Mesendoderm (in vitro differentiated cells): ENCODE measurements at regions not wholly inside any gene's neighbourhood (a gene's known extent, or its start where the extent isn't known, plus 50 kb on each side); places are given as distances from the start of the nearest gene placed in this dataset.

Experiments used
- DNase-seq: peaks from one replicate; pipeline ENCODE4 v3.0.0; 2013
- H2AK5ac ChIP-seq: 2 replicates; pipeline ENCODE4 v1.6.1; 2013; ENCODE audit warnings: low read length, inconsistent platforms
- H2BK120ac ChIP-seq: 2 replicates; pipeline ENCODE4 v1.6.1; 2013; ENCODE audit warnings: low read depth, mild to moderate bottlenecking, low read length, moderate library complexity, mixed read lengths
- H2BK15ac ChIP-seq: replicated peaks from 2 replicates; pipeline ENCODE4 v1.6.1; 2013; ENCODE audit warnings: low read depth, mild to moderate bottlenecking, moderate library complexity
- H2BK5ac ChIP-seq: 2 replicates; pipeline ENCODE4 v1.6.1; 2013; ENCODE audit warnings: low read length, inconsistent platforms
- H3K18ac ChIP-seq: 2 replicates; pipeline ENCODE4 v1.6.1; 2013; ENCODE audit warnings: mild to moderate bottlenecking, low read length, mixed read lengths
- H3K23ac ChIP-seq: one replicate; pipeline ENCODE4 v1.6.1; 2013; ENCODE audit warnings: low read length
- H3K27ac ChIP-seq: 2 replicates; pipeline ENCODE4 v1.5.1; 2013; ENCODE audit warnings: low read depth, mild to moderate bottlenecking, inconsistent platforms, low read length, moderate library complexity
- H3K27me3 ChIP-seq: 2 replicates; pipeline ENCODE4 v1.6.1; 2013; ENCODE audit warnings: low read length, control low read depth, mild to moderate bottlenecking, inconsistent platforms; ENCODE audit not compliant: insufficient read depth, poor library complexity
- H3K36me3 ChIP-seq: 2 replicates; pipeline ENCODE4 v1.6.1; 2013; ENCODE audit warnings: low read length, inconsistent platforms; ENCODE audit not compliant: control insufficient read depth, insufficient read depth
- H3K4ac ChIP-seq: one replicate; pipeline ENCODE4 v1.6.1; 2013; ENCODE audit warnings: low read depth, mild to moderate bottlenecking, low read length, moderate library complexity
- H3K4me1 ChIP-seq: 2 replicates; pipeline ENCODE4 v1.6.1; 2013; ENCODE audit warnings: low read depth, low read length, inconsistent platforms; ENCODE audit not compliant: control insufficient read depth
- H3K4me2 ChIP-seq: 2 replicates; pipeline ENCODE4 v1.6.1; 2013; ENCODE audit warnings: low read length
- H3K4me3 ChIP-seq: 2 replicates; pipeline ENCODE4 v1.5.1; 2013; ENCODE audit warnings: mild to moderate bottlenecking, low read length
- H3K56ac ChIP-seq: one replicate; pipeline ENCODE4 v1.6.1; 2013; ENCODE audit warnings: low read length
- H3K79me1 ChIP-seq: 2 replicates; pipeline ENCODE4 v1.6.1; 2013; ENCODE audit warnings: low read length, inconsistent platforms
- H3K79me2 ChIP-seq: 2 replicates; pipeline ENCODE4 v1.6.1; 2013; ENCODE audit warnings: mild to moderate bottlenecking, low read length; ENCODE audit not compliant: control insufficient read depth, insufficient read depth
- H3K9ac ChIP-seq: 2 replicates; pipeline ENCODE4 v1.6.1; 2013; ENCODE audit warnings: low read length, inconsistent platforms
- H4K5ac ChIP-seq: one replicate; pipeline ENCODE4 v1.6.1; 2013; ENCODE audit warnings: low read length
- H4K8ac ChIP-seq: one replicate; pipeline ENCODE4 v1.6.1; 2013; ENCODE audit warnings: low read depth, mild to moderate bottlenecking, control low read depth, low read length, moderate library complexity
- WGBS: extraction: QIAGEN DNeasy Blood & Tissue Kit; methylation state at CpG from one replicate; pipeline ENCODE4 v1.1.7; 2013; ENCODE audit warnings: low lambda C conversion rate, missing lambda C conversion rate; ENCODE audit not compliant: insufficient coverage; ENCODE audit errors: extremely low coverage; 5-methylcytosine and 5-hydroxymethylcytosine counted together

- Histone ChIP-seq H2BK5ac (no peak overlapping the region), H3K27me3 (no peaks in the 10 kb centered on the region), H2BK120ac (no peak overlapping the region), H4K5ac (no peak overlapping the region), H3K79me1 (no peaks in the 10 kb centered on the region), H3K4me2 (no peak overlapping the region), H3K9ac (no peak overlapping the region), H4K8ac (no peak overlapping the region), H3K27ac (no peak overlapping the region), H3K36me3 (no peaks in the 10 kb centered on the region), H2BK15ac (no peak overlapping the region), H3K79me2 (no peaks in the 10 kb centered on the region), H3K4ac (no peak overlapping the region), H3K56ac (no peak overlapping the region), H3K23ac (no peak overlapping the region), H3K18ac (no peak overlapping the region), H3K4me3 (no peak overlapping the region), H2AK5ac (no peak overlapping the region), H3K4me1 (no peaks in the 10 kb centered on the region)
- peak; percentile 27 for DNase-seq
- no CpG with 5 or more reads among the region's 7 CpGs for WGBS
These were observed 365.5 kb downstream of the GBE1 start for GRCh38 chr3:81395739-81396513.

GRCh38 chr3:81394651-81395524, 366.6 kb downstream of the GBE1 start:
- no peak overlapping the region for H4K5ac ChIP-seq
- H3K23ac ChIP-seq: no peak overlapping the region
- H4K8ac ChIP-seq: no peak overlapping the region
- H2AK5ac ChIP-seq: no peak overlapping the region
- no peak overlapping the region for H3K9ac ChIP-seq
- H3K56ac ChIP-seq: no peak overlapping the region
- H3K4me1 ChIP-seq: no peaks in the 10 kb centered on the region
- no peak overlapping the region for H2BK5ac ChIP-seq
- DNase-seq: no peak
- no peak overlapping the region for H3K4ac ChIP-seq
- H3K79me1 ChIP-seq: no peaks in the 10 kb centered on the region
- H2BK15ac ChIP-seq: no peak overlapping the region
- no peak overlapping the region for H2BK120ac ChIP-seq
- H3K4me2 ChIP-seq: no peak overlapping the region
- no peaks in the 10 kb centered on the region for H3K36me3 ChIP-seq
- WGBS: no CpG with 5 or more reads among the region's 4 CpGs
- no peak overlapping the region for H3K27ac ChIP-seq
- no peaks in the 10 kb centered on the region for H3K27me3 ChIP-seq
- H3K18ac ChIP-seq: no peak overlapping the region
- no peak overlapping the region for H3K4me3 ChIP-seq
- H3K79me2 ChIP-seq: no peaks in the 10 kb centered on the region

- Histone ChIP-seq H3K56ac (no peak overlapping the region), H3K27me3 (no peaks in the 10 kb centered on the region), H3K4ac (no peak overlapping the region), H2BK5ac (no peak overlapping the region), H3K27ac (no peak overlapping the region), H3K79me1 (no peaks in the 10 kb centered on the region), H2BK120ac (no peak overlapping the region), H3K18ac (no peak overlapping the region), H2BK15ac (no peak overlapping the region), H4K8ac (no peak overlapping the region), H3K79me2 (no peaks in the 10 kb centered on the region), H3K23ac (no peak overlapping the region), H3K4me2 (no peak overlapping the region), H3K9ac (no peak overlapping the region), H3K4me1 (no peaks in the 10 kb centered on the region), H3K4me3 (no peak overlapping the region), H2AK5ac (no peak overlapping the region), H4K5ac (no peak overlapping the region), H3K36me3 (no peaks in the 10 kb centered on the region)
- no peak for DNase-seq
- no CpG with 5 or more reads among the region's 1 CpG for WGBS
These were observed 368.2 kb downstream of the GBE1 start for GRCh38 chr3:81393251-81393650.

- no peak for DNase-seq
- no peak overlapping the region for H3K27ac ChIP-seq
These were observed 370.6 kb downstream of the GBE1 start for GRCh38 chr3:81390796-81391195.

GRCh38 chr3:81388191-81388590, 373.3 kb downstream of the GBE1 start:
- H3K4me1 ChIP-seq: no peaks in the 10 kb centered on the region
- H2BK120ac ChIP-seq: no peak overlapping the region
- DNase-seq: no peak
- H3K79me1 ChIP-seq: no peaks in the 10 kb centered on the region
- no peak overlapping the region for H3K9ac ChIP-seq
- no peaks in the 10 kb centered on the region for H3K27me3 ChIP-seq
- no peak overlapping the region for H4K8ac ChIP-seq
- no peak overlapping the region for H4K5ac ChIP-seq
- H2BK5ac ChIP-seq: no peak overlapping the region
- H3K23ac ChIP-seq: no peak overlapping the region
- H3K4ac ChIP-seq: no peak overlapping the region
- no peak overlapping the region for H3K27ac ChIP-seq
- H3K36me3 ChIP-seq: no peaks in the 10 kb centered on the region
- no peaks in the 10 kb centered on the region for H3K79me2 ChIP-seq
- H3K4me3 ChIP-seq: no peak overlapping the region
- WGBS: no CpG with 5 or more reads among the region's 4 CpGs
- H2AK5ac ChIP-seq: no peak overlapping the region
- no peak overlapping the region for H3K56ac ChIP-seq
- H3K4me2 ChIP-seq: no peak overlapping the region
- no peak overlapping the region for H3K18ac ChIP-seq
- H2BK15ac ChIP-seq: no peak overlapping the region

More at GRCh38 chr3:81390796-81391195, 370.6 kb downstream of the GBE1 start:
- Histone ChIP-seq H3K4me2 (no peak overlapping the region), H3K4ac (no peak overlapping the region), H3K27me3 (no peaks in the 10 kb centered on the region), H4K5ac (no peak overlapping the region), H3K56ac (no peak overlapping the region), H3K23ac (no peak overlapping the region), H4K8ac (no peak overlapping the region), H2BK120ac (no peak overlapping the region), H2BK15ac (no peak overlapping the region), H3K18ac (no peak overlapping the region), H3K36me3 (no peaks in the 10 kb centered on the region), H3K79me2 (no peaks in the 10 kb centered on the region), H3K4me1 (no peaks in the 10 kb centered on the region), H3K79me1 (no peaks in the 10 kb centered on the region), H3K9ac (no peak overlapping the region), H2BK5ac (no peak overlapping the region), H3K4me3 (no peak overlapping the region), H2AK5ac (no peak overlapping the region)
